AG04449 (cell line): ENCODE measurements at regions not wholly inside any gene's neighbourhood (a gene's known extent, or its start where the extent isn't known, plus 50 kb on each side); places are given as distances from the start of the nearest gene placed in this dataset.
"Not testable (repeated sequence)": the region's sequence is repeated elsewhere in the genome, so short reads cannot be mapped to it uniquely, and the experiment has no call there.

ENCODE experiments used
- CTCF ChIA-PET: fragments of 350-600 bp; formaldehyde crosslinking; extraction: SDS; loops from one replicate; lab custom pipeline; 2021; ENCODE audit warnings: antibody characterized with exemption; lab: Yijun Ruan, JAX
- POLR2A ChIA-PET: fragments of 400-600, 350-600 bp; formaldehyde crosslinking; extraction: SDS; loops from one replicate; lab custom pipeline; 2020; ENCODE audit warnings: antibody characterized with exemption, inconsistent platforms; lab: Yijun Ruan, JAX
- DNase-seq: peaks from one replicate; pipeline ENCODE4 v3.0.0-alpha.2; 2010; ENCODE audit warnings: low read depth, low spot score
- H3K4me3 ChIP-seq: 2 replicates; pipeline ENCODE4 v1.5.1; 2011; ENCODE audit warnings: low read depth, mild to moderate bottlenecking, control low read depth, low read length
- TF ChIP-seq, protein P1 (sequence below): IDR thresholded peaks from one replicate; pipeline ENCODE4 v1.5.1; 2011; ENCODE audit warnings: mild to moderate bottlenecking, moderate library complexity, low read length, control low read depth, inconsistent platforms; ENCODE audit not compliant: insufficient read depth; ENCODE audit errors: missing control alignments

DNA sequence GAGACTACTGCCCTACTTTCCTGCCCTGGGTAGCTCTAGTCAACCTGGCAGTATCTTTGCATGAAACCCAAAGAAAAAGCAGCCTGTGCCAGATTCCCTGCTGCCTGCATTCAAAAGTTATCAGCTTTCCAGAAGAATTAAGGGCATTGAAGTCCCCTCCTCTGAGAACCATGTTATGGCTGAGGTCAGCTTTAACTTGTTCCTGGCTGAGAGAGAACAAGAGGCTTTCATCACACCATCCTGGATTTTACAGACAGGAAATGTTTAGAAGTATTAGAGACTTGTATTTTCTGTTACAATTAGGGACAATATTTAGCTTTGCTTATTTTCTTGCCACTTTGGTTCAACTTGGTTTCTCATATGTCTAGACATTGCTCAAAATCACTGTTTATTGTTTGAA, 238.8 kb downstream of the ARL4A start:
- H3K4me3 ChIP-seq, result no peak overlapping the region
- TF ChIP-seq, protein P1, sequence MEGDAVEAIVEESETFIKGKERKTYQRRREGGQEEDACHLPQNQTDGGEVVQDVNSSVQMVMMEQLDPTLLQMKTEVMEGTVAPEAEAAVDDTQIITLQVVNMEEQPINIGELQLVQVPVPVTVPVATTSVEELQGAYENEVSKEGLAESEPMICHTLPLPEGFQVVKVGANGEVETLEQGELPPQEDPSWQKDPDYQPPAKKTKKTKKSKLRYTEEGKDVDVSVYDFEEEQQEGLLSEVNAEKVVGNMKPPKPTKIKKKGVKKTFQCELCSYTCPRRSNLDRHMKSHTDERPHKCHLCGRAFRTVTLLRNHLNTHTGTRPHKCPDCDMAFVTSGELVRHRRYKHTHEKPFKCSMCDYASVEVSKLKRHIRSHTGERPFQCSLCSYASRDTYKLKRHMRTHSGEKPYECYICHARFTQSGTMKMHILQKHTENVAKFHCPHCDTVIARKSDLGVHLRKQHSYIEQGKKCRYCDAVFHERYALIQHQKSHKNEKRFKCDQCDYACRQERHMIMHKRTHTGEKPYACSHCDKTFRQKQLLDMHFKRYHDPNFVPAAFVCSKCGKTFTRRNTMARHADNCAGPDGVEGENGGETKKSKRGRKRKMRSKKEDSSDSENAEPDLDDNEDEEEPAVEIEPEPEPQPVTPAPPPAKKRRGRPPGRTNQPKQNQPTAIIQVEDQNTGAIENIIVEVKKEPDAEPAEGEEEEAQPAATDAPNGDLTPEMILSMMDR, result no peak
- no peak for DNase-seq
- CTCF ChIA-PET, result no interaction called here
- POLR2A ChIA-PET, result no interaction called here

DNA sequence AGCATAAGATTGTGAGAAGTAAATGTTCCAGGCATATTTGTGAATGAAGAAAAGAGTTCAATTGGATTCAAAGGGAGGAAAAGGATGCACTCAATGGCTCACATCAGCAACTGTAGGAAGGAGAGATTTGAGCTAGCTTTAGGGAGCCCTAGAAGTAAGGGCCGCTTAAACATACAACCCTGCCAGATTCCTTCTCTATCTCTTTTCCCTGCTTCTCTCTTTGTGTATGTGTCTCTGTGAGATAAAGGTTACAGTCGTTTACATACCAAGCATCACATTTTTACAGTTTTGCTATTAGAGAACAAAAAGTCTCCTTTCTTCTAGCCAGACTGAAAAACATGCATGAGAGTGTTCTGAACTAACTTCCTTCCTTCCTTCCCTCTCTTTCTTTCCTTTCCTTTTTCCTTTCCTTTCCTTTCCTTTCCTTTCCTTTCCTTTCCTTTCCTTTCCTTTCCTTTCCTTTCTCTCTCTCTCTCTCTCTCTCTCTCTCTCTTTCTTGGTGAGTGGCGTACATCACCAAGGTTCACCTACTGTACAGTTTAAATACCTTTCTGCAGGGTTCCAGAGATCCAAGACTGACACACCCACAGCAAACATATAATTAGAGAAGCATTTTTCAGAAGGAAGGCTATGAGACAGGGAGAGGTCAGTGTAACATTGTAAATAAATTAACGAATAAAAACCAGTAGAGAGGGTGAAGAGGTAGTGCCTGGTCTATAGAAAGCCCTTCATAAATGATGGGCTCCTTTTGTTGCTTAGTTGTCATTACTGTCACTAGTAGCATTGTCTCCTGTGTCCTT, 240.4 kb downstream of the ARL4A start:
- ChIA-PET POLR2A (no interaction called here), CTCF (no interaction called here)
- H3K4me3 ChIP-seq, result no peak overlapping the region
- no peak for DNase-seq
- TF ChIP-seq, protein P1, result no peak

DNA sequence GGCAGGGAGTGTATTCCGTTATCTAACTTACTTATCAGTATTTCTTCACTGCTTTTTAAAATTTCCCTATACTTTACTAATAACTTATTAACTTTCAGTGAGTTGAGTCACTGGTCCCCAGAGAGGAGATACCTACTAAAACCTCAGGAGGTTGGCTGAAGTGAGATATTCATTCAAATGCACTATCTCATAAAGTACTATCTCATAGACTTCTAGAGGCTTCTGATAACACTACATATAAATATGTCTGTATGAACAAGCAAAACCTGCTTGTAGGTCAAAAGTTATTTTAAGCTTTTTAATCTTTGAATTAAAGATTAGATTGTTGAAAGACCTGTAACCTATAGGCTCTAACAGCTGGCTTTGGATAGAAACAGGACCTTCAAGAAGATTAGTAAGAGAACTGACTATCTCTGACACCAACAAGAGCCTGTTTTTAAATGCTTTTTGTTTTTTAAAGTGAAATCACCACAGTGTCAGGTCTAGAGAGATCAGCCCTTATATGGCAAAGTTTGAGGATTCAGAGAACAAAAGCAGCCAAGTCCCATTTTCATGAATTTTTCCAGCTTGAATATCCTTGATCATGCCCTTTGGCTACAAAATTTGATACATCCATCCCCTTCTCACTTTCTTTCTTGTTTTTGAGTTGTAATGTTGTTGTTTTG, 242.2 kb downstream of the ARL4A start:
- no peak for DNase-seq
- POLR2A ChIA-PET, result no interaction called here
- TF ChIP-seq, protein P1, result no peak
- H3K4me3 ChIP-seq, result no peak overlapping the region
- CTCF ChIA-PET, result no interaction called here

DNA sequence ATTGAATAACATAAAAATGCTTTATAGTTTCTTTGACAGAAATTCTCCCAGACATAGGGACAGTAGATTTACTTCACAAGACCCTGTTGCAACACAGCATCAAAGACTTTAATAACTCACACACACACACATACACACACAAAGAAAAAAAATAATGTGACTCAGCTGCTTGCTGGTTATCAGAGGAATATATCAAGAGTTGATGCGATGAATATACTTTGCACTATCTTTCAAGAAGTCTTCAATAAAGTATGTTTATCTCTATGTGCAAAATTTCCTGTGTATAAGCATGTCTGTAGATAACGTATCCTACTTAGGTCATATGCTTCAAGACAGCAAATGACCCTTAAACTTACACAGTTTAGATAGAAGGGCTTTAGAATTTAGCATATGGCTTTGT, 243.1 kb downstream of the ARL4A start:
- no peak for DNase-seq
- TF ChIP-seq, protein P1, result no peak
- ChIA-PET CTCF (no interaction called here), POLR2A (no interaction called here)
- H3K4me3 ChIP-seq, result no peak overlapping the region

DNA sequence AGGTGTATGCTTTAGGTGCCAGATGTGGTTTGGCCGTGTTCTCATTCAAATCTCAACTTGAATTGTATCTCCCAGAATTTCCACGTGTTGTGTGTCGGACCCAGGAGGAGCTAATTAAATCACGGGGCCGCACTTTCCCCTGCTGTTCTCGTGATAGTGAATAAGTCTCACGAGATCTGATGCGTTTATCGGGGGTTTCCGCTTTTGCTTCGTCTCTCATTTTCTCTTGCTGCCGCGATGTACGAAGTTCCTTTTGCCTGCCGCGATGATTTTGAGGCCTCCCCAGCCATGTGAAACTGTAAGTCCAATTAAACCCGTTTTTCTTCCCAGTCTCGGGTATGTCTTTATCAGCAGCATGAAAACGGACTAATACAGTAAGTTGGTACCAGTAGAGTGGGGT, 244.0 kb downstream of the ARL4A start:
- H3K4me3 ChIP-seq, CTCF ChIA-PET: not testable (repeated sequence)

DNA sequence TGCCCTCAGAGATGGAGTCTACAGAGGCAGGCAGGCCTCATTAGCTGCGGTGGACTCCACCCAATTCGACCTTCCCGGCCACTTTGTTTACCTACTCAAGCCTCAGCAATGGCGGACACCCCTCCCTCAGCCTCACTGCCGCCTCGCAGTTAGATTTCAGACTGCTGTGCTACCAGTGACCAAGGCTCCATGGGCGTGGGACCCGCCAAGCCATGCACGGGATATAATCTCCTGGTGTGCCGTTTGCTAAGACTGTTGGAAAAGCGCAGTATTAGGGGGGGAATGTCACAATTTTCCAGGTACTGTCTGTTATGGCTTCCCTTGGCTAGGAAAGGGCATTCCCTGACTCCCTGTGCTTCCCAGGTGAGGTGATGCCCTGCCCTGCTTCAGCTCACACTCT, 252.3 kb downstream of the ARL4A start:
- no peak overlapping the region for H3K4me3 ChIP-seq
- ChIA-PET POLR2A (no interaction called here), CTCF (no interaction called here)
- TF ChIP-seq, protein P1, result no peak
- no peak for DNase-seq

More for the DNA sequence above, 244.0 kb downstream of the ARL4A start:
- DNase-seq, POLR2A ChIA-PET: not testable (repeated sequence)
